ENCODE measurements at regions not wholly inside any gene's neighbourhood (a gene's known extent, or its start where the extent isn't known, plus 50 kb on each side); places are given as distances from the start of the nearest gene placed in this dataset.

GRCh38 chr12:74848006-74848405, 310.4 kb downstream of the ATXN7L3B start:
- TF ChIP-seq POLR2A (IDR thresholded peaks at IDR 0.05) (no peak), CTCF (IDR thresholded peaks at IDR 0.05) (no peak)
- Histone ChIP-seq H3K9me3 (no peaks in the 10 kb centered on the region), H3K4me1 (no peaks in the 10 kb centered on the region), H3K36me3 (no peaks in the 10 kb centered on the region), H3K27me3 (no peaks in the 10 kb centered on the region), H3K27ac (no peak overlapping the region), H3K4me3 (no peak overlapping the region)
- DNase-seq: no peak
- intact Hi-C loops (cut with DNase I; ENCODE audit: low total_unique reads): no loop called here

DNA sequence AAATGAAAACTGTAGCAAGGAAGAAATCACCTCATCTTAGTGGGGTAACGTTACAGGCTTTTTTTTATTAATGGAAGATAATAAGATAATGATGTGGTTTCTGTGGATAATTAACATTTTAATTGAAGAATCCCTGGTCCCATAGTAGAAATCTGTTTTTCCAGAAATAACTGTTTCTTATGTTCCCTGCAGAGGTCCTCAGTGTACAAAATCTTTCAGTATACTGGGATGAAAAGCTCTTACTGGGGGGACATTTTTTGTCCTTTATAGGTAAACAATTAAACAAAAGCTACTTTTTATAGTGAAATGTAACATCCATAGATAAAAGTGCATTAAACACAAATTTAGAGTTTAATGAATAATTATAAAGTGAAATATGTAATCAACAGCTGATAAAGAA, 312.2 kb downstream of the ATXN7L3B start:
- intact Hi-C loops (cut with DNase I; ENCODE audit: low total_unique reads): no loop called here
- no peak for DNase-seq
- TF ChIP-seq POLR2A (IDR thresholded peaks at IDR 0.05): no peak
- TF ChIP-seq CTCF (IDR thresholded peaks at IDR 0.05): no peak
- H3K4me3 ChIP-seq: no peak overlapping the region
- H3K27ac ChIP-seq: no peak overlapping the region
- no peaks in the 10 kb centered on the region for H3K27me3 ChIP-seq
- H3K4me1 ChIP-seq: no peaks in the 10 kb centered on the region
- no peaks in the 10 kb centered on the region for H3K9me3 ChIP-seq
- no peaks in the 10 kb centered on the region for H3K36me3 ChIP-seq

- H3K4me1 ChIP-seq: no peaks in the 10 kb centered on the region
- no peaks in the 10 kb centered on the region for H3K27me3 ChIP-seq
- no peak for TF ChIP-seq CTCF (IDR thresholded peaks at IDR 0.05)
- no peak for TF ChIP-seq POLR2A (IDR thresholded peaks at IDR 0.05)
- H3K9me3 ChIP-seq: no peaks in the 10 kb centered on the region
- intact Hi-C loops (cut with DNase I; ENCODE audit: low total_unique reads): no loop called here
- no peak overlapping the region for H3K27ac ChIP-seq
- no peak overlapping the region for H3K4me3 ChIP-seq
- no peaks in the 10 kb centered on the region for H3K36me3 ChIP-seq
- no peak for DNase-seq
Measured at GRCh38 chr12:74871817-74872216, 334.2 kb downstream of the ATXN7L3B start.

GRCh38 chr12:74885775-74886174, 323.9 kb downstream of the KCNC2 start:
- Histone ChIP-seq H3K36me3 (no peaks in the 10 kb centered on the region), H3K4me3 (no peak overlapping the region), H3K9me3 (no peaks in the 10 kb centered on the region), H3K27ac (no peak overlapping the region), H3K4me1 (no peaks in the 10 kb centered on the region), H3K27me3 (no peaks in the 10 kb centered on the region)
- intact Hi-C loops (cut with DNase I; ENCODE audit: low total_unique reads): no loop called here
- no peak for DNase-seq
- TF ChIP-seq CTCF (IDR thresholded peaks at IDR 0.05): no peak
- TF ChIP-seq POLR2A (IDR thresholded peaks at IDR 0.05): no peak

DNA sequence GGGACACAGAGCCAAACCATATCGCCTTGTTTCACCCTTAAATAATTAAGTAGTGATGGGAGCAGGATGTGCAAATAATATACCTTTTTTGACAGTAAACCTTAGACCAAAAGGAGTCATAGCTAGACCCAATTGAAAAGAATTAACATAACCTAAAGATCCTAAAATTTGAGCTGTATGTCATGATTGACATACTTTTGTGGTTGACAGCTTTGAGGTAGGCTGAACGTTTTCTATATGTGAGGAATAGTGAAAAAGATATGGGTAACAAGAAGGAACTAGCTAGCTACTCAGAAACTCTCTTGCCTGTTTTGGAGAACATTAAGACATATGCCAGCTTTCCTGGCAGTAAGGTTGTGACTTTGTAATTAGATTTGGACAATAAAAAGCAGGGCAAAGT, 320.6 kb downstream of the KCNC2 start:
- no peak for DNase-seq
- intact Hi-C loops (cut with DNase I; ENCODE audit: low total_unique reads): no loop called here
- TF ChIP-seq CTCF (IDR thresholded peaks at IDR 0.05): no peak
- TF ChIP-seq POLR2A (IDR thresholded peaks at IDR 0.05): no peak

More for the DNA sequence above, 320.6 kb downstream of the KCNC2 start:
- peak overlapping the region in 1 of 2 donors; percentile 10 for H3K27ac ChIP-seq
- no peaks in the 10 kb centered on the region for H3K9me3 ChIP-seq
- H3K4me1 ChIP-seq: no peaks in the 10 kb centered on the region
- H3K4me3 ChIP-seq: no peak overlapping the region
- H3K36me3 ChIP-seq: no peaks in the 10 kb centered on the region
- H3K27me3 ChIP-seq: no peaks in the 10 kb centered on the region
